ENCODE measurements at regions not wholly inside any gene's neighbourhood (a gene's known extent, or its start where the extent isn't known, plus 50 kb on each side); places are given as distances from the start of the nearest gene placed in this dataset.

DNA sequence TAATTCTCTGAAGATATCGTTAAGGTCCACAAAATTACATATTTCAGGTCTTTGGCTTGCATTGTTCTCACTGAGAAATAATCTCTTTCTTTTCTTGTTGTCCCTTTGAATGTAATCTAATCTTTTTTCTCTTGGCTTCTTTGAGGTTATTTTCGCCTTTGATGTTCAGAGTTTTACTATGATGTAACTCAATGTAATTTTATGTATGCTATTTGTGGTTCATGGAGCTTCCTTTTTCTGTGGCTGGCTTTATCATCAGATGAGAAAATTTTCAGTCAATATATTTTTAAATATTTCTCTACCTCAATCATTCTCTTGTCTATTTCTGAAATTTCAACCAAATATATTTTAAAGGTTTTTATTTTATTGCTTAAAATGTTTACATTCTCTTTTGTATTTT lies 672.2 kb downstream of the TRAM1L1 start:
- Histone ChIP-seq H3K14ac (ENCODE audit: insufficient read depth, low read length) (no peak overlapping the region), H3K79me1 (ENCODE audit: insufficient read depth, low read depth, low read length, poor library complexity, severe bottlenecking) (no peaks in the 10 kb centered on the region), H4K5ac (ENCODE audit: insufficient read length, low read depth, low read length) (no peak overlapping the region), H3K27me3 (ENCODE audit: insufficient read depth, low read length) (no peaks in the 10 kb centered on the region), H4K20me1 (ENCODE audit: control insufficient read depth, insufficient read depth, insufficient read length) (no peaks in the 10 kb centered on the region), H3K56ac (ENCODE audit: insufficient read length, low read depth, low read length) (no peak overlapping the region), H3K4ac (ENCODE audit: low read depth, low read length) (no peak overlapping the region), H3K23me2 (ENCODE audit: insufficient read length, low read depth, low read length, poor library complexity, severe bottlenecking) (no peaks in the 10 kb centered on the region), H4K91ac (ENCODE audit: insufficient read length, low read depth, low read length) (no peak overlapping the region), H4K8ac (replicated peaks; ENCODE audit: insufficient read length, low read depth, low read length) (no peak overlapping the region), H3K18ac (ENCODE audit: insufficient read length, low read depth, low read length) (no peak overlapping the region), H2BK15ac (ENCODE audit: low read depth, low read length) (no peak overlapping the region), H3K79me2 (ENCODE audit: insufficient read depth, low read length) (no peaks in the 10 kb centered on the region), H2AFZ (ENCODE audit: low read length) (no peak overlapping the region), H3K4me1 (ENCODE audit: insufficient read depth, low read length) (no peaks in the 10 kb centered on the region), H2AK5ac (ENCODE audit: insufficient read length, low read length) (no peak overlapping the region), H3K4me2 (ENCODE audit: insufficient read depth, insufficient read length, low read length) (no peak overlapping the region), H3T11ph (ENCODE audit: low read length) (no peak overlapping the region), H3K9ac (ENCODE audit: extremely low read depth, insufficient read length, low read length) (no peak overlapping the region), H3K23ac (ENCODE audit: insufficient read length, low read depth, low read length) (no peak overlapping the region), H2BK20ac (ENCODE audit: low read depth, low read length, poor library complexity, severe bottlenecking) (no peak overlapping the region), H2BK12ac (ENCODE audit: insufficient read length, low read depth, low read length) (no peak overlapping the region), H2BK120ac (ENCODE audit: low read depth, low read length, poor library complexity, severe bottlenecking) (no peak overlapping the region), H3K27ac (ENCODE audit: insufficient read length, low read depth, low read length) (no peak overlapping the region), H2BK5ac (ENCODE audit: insufficient read length, low read length) (no peak overlapping the region), H3K9me3 (ENCODE audit: control insufficient read depth, low read depth, low read length) (no peaks in the 10 kb centered on the region)
- H3K36me3 Mint-ChIP-seq (ENCODE audit: insufficient read depth in 1 of 3, low read depth in 3 of 3), result peaks cover 0 to 2% (median 0%) of the 10 kb centered on the region in 3 experiments; a peak in 1 of 7 replicates
- H3K4me1 Mint-ChIP-seq, result no peaks in the 10 kb centered on the region
- no peak overlapping the region for H3K27ac Mint-ChIP-seq
- H3K27me3 Mint-ChIP-seq (ENCODE audit: low read depth), result no peaks in the 10 kb centered on the region
- DNase-seq, result no peak
- H3K4me3 Mint-ChIP-seq, result no peak overlapping the region
- TF ChIP-seq, protein P1, sequence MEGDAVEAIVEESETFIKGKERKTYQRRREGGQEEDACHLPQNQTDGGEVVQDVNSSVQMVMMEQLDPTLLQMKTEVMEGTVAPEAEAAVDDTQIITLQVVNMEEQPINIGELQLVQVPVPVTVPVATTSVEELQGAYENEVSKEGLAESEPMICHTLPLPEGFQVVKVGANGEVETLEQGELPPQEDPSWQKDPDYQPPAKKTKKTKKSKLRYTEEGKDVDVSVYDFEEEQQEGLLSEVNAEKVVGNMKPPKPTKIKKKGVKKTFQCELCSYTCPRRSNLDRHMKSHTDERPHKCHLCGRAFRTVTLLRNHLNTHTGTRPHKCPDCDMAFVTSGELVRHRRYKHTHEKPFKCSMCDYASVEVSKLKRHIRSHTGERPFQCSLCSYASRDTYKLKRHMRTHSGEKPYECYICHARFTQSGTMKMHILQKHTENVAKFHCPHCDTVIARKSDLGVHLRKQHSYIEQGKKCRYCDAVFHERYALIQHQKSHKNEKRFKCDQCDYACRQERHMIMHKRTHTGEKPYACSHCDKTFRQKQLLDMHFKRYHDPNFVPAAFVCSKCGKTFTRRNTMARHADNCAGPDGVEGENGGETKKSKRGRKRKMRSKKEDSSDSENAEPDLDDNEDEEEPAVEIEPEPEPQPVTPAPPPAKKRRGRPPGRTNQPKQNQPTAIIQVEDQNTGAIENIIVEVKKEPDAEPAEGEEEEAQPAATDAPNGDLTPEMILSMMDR (conservative IDR thresholded peaks at IDR 0.05), result no peak
- no CpG with 5 or more reads among the region's 2 CpGs for whole genome bisulfite sequencing (ENCODE audit: extremely low coverage, insufficient read length, low lambda C conversion rate)
- H3K9me3 Mint-ChIP-seq, result peaks cover 2 to 7% of the 10 kb centered on the region in 2 experiments; a peak in 2 of 5 replicates
